SIG-M5 treated with dmso at 0.1 percent for 504 hours (cell line): ENCODE measurements at regions not wholly inside any gene's neighbourhood (a gene's known extent, or its start where the extent isn't known, plus 50 kb on each side); places are given as distances from the start of the nearest gene placed in this dataset.
"Not testable (repeated sequence)": the region's sequence is repeated elsewhere in the genome, so short reads cannot be mapped to it uniquely, and the experiment has no call there.

ENCODE experiments used
- DNase-seq: peaks from one replicate; lab custom pipeline; 2025; ENCODE audit not compliant: unreplicated experiment; lab: John Stamatoyannopoulos, UW

DNA sequence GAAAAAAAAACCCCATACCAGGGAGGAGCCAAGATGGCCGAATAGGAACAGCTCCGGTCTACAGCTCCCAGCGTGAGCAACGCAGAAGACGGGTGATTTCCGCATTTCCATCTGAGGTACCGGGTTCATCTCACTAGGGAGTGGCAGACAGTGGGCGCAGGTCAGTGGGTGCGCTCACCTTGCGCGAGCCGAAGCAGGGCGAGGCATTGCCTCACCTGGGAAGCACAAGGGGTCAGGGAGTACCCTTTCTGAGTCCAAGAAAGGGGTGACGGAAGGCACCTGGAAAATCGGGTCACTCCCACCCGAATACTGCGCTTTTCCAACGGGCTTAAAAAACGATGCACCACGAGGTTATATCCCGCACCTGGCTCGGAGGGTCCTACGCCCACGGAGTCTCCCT, 1328.6 kb downstream of the GRIK2 start:
- not testable (repeated sequence) for DNase-seq

GRCh38 chr6:102717737-102718456, 1324.4 kb downstream of the GRIK2 start:
- no peak for DNase-seq

DNA sequence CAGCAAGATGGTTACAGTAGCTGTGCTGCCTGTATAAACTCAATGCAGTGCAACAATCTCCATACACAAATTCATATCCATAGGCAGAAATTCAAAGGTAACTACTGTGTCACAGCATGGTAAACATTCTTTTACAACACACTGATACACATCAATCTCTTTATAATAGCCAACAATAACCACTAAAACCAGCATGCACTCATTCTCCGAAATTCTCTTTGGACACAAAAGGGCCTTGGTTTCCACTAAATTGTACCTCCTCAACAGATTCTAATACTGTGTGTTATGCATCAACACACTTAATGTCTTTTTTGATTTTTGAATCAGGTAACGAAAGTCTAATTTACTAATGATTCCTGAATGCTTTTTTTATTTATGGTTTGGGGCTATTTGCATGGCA, 1323.7 kb downstream of the GRIK2 start:
- DNase-seq, result no peak

DNA sequence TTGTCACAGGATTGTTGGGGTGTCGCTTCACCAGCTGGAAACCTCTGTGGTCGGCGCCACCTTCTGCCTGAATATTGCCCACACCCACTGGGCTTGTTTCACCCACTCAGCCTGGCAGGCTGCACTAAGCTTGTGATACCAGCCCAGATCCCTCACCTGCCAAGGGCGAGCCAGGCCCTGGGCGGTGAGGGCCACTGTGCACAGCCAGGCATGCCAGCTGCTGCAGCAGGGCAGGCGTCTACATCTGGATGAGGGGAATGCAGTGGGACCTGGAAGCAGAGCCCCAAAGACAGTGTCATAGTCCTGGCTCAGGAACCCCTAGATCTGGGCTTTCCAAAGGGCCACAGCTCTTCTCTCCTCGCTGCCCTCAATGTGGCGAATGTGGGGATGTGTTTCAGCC, 1307.5 kb downstream of the GRIK2 start:
- DNase-seq, result no peak

GRCh38 chr6:102686461-102686860, 1293.0 kb downstream of the GRIK2 start:
- DNase-seq, result no peak

DNA sequence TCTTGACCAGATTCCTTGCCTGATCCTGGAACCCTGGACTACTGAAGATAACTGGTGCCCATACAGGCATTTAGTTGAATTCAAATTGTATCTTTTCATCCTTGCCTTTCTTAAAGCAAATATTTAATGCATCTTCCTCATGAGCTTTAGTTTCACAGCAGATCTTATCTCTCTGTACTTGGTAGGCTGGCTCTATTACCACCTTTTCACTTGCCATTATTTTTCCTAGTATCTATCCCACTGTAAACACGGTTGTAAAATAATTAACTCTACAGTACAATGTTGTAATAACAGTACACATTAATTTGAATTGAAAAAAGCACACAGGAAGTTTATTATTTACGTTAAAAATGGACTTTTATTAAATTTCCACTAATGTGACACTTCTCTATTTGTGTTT, 1286.9 kb downstream of the GRIK2 start:
- DNase-seq, result no peak

DNA sequence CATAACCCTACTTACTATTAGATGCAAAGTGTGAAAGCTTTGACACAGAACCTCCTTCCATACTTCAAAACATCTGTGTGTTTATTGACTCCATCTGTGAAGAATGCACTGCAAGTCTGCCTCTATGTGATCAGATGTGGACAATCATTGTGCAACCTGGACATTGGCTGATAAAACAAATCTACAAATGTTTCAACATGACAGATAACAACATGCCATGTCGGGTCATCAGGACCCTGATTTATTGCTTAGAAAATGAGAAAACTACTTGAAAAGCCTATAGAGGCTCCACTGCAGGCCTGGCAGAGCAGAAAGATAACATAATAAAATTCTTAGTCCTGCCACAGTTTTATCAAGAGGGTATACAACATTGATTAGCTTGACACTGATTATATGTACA, 1286.4 kb downstream of the GRIK2 start:
- DNase-seq, result no peak

DNA sequence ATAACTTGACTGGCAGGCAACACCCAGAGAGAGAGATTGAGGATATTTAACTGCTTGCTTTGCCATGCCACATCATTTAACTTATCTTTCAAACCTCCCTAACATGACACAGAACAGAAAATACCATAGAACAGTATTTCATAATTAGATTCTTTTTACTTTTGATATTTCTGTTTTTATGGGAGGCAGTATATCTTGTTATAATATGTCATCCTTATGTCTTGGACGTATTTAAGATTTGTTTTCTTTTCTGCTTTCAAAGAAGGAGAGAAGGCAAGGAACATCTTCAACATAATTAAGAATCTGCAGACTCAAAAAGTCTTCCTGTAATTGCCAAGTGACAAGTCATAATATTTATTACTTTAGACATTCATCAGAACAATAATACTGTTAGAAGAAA, 1283.7 kb downstream of the GRIK2 start:
- DNase-seq, result no peak

GRCh38 chr6:102670735-102671134, 1277.2 kb downstream of the GRIK2 start:
- DNase-seq, result no peak

GRCh38 chr6:102662851-102663250, 1269.3 kb downstream of the GRIK2 start:
- peak; percentile 5 for DNase-seq

DNA sequence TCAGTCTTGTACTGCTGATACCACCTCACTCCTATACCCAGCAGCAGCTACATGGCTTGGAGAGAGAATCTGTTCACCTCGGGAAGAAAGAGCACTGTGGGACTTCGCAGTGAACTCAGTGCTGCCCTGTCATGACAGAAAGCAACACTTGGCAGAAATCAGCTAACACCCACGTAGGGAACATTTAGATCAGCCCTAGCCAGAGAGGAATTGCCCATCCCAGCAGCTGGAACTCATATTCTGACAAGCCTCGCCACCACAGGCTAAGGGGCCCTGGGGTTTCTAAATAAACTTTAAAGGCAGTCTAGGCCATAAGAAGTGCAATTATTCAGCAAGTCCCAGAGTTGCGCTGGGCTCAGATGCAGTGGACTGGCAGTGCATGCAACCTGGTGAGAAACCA, 1266.8 kb downstream of the GRIK2 start:
- DNase-seq, result no peak

DNA sequence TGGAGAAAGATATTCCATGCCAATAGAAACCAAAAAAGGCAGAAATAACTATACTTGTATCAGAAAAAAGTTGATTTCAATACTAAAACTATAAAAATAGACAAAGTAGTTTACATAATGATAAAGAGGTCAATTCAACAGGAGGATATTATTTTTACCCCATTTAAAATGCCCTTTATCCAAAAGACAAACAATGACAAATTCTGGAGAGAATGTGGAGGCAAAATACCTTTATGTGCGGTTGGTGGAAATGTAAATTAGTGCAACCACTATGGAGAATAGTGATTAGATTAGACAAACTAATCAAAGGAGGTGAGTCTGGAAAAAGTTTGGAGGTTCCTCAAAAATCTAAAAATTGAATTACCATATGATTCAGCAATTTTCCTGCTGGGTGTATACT, 1262.3 kb downstream of the GRIK2 start:
- DNase-seq, result no peak

DNA sequence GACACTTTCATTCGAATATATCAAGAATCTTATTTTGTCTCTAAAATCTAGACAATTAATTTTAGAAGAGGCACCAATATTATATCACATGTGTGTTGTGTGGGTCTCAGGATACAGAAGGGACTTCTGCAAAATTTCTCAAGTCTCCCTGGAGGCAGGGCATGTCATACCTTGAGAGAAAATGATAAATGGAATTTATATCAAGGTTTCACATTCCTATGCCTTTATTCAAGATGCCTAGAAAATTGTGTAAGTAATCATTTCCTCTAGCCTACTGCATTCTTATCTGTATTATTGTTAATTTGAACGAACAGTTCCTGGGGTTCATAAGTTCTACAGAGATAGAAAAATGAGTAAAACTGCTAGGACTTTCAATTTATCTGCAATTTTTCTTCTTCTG, 1247.9 kb downstream of the GRIK2 start:
- DNase-seq, result no peak

GRCh38 chr6:102631921-102632320, 1238.4 kb downstream of the GRIK2 start:
- DNase-seq, result no peak

- no peak for DNase-seq
Measured at GRCh38 chr6:102623201-102623600, 1229.7 kb downstream of the GRIK2 start.

- peak; percentile 19 for DNase-seq
Measured at GRCh38 chr6:102619585-102619984, 1226.1 kb downstream of the GRIK2 start.

DNA sequence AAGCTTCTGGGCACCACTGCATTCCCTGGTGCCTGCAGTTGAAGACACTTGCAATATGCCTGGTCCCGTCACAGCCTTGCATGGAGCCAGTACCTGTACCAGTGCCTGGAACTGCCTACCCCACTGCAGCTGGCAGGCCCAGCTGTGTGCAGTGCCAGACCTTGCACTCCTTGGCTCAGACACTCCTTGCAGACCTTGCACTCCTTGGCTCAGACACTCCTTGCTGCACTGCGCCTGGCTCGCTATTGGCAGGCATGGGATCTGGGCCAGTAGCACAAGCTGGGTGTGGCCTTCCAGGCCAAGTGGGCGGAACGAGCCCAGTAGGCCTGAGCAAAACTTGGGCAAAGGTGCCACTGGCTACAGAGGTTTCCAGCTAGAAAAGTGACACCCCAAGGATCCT, 1189.1 kb downstream of the GRIK2 start:
- no peak for DNase-seq

- DNase-seq, result no peak
Measured at GRCh38 chr6:102581378-102582124, 1188.0 kb downstream of the GRIK2 start.

DNA sequence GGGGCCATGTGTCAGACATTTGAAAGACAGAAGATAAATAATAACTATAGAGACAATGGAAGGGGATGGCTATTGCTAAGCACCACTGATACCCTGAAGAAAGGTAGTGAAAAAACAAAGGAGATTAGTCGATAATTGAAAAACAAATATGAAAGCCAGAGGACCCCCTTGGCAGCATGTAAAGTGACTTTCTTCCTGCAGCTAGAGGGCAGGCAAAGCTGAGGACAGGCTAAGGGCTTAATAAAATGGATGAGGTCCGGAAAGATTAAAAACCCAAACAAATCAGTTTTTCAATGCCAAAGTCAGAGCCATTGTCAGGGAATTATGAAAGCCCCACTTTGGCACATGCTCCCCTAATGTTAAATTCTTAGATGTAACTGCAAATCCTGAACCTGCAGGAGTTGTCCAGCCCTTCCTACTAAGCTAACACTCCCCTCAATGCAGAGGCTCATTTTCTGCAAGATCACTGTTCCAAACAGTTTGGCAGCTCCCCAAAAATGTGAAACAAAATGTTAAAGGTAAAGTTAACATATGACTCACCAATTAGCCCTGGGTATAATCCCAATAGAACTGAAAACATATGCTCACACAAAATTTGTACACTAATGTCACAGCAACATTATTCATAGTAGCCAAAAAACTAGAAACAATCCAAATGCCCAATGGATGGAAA, 1177.9 kb downstream of the GRIK2 start:
- no peak for DNase-seq

DNA sequence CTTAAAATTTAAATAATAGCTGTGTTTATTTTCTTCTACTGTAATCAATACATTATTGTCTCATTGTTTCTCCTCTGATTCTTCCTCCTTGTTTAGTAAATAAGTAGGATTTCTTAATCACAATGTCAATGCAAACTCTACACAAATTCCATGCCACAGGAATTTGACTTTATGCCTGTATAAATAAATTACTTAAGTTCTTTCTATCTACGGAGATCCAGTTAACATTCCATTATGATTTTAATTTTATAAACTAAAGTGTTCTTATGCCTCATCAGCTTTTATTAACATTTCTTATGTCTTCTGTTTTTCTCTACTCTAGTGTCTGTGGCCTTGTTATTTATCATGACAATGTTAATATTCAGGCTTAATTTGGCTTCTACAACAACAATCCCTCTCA, 1169.2 kb downstream of the GRIK2 start:
- no peak for DNase-seq

GRCh38 chr6:102553214-102553613, 1159.7 kb downstream of the GRIK2 start:
- DNase-seq, result no peak

DNA sequence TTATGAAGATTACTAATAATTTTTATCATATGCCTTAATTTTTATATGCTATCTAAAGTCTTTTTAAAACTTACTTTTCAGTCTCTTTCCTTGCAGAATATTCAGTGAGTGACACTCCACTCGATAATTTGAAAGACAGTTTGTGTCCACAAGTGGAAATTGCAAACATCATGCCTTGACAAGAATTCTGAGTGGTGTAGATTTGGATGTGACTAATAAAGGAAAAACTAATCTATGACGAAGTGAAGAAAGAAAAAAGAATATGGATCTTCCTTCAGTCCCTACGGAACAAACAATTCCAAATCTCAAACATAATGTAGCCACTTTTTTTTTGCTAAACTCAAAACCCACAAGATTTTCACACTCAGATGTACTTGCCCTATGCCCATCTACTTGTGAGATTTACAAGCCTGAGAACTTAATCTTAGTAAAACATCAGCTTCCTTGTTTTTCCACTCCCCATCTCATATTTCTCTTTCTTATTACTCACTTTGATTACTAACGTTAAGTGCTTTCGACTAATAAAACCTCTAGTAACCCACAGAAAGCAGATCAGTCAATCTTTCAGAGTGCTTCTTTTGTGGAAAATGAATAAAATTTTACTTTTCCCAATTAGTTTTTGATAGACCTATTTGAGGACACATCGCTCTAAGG, 1155.8 kb downstream of the GRIK2 start:
- no peak for DNase-seq
